Karpas-422 (cell line): ENCODE measurements at regions not wholly inside any gene's neighbourhood (a gene's known extent, or its start where the extent isn't known, plus 50 kb on each side); places are given as distances from the start of the nearest gene placed in this dataset.

Experiments used
- DNase-seq: peaks from one replicate; pipeline ENCODE4 v3.0.0-alpha.2; 2015
- H2AFZ ChIP-seq: fragments of 200-600 bp; sonication (generic); 2 replicates; pipeline ENCODE4 v1.6.1; 2014; ENCODE audit warnings: antibody characterized with exemption, low read length, mixed read lengths
- H3K27ac ChIP-seq: fragments of 200-600 bp; sonication (generic); 2 replicates; pipeline ENCODE4 v1.5.1; 2014; ENCODE audit warnings: mild to moderate bottlenecking, low read length, moderate library complexity
- H3K27me3 ChIP-seq: fragments of 200-600 bp; sonication (generic); 2 replicates; pipeline ENCODE4 v1.6.1; 2014; ENCODE audit warnings: low read length, mixed read lengths
- H3K36me3 ChIP-seq: fragments of 200-600 bp; sonication (generic); 2 replicates; pipeline ENCODE4 v1.6.1; 2014; ENCODE audit warnings: low read length, mixed read lengths; ENCODE audit not compliant: insufficient read depth
- H3K4me1 ChIP-seq: fragments of 200-600 bp; sonication (generic); 2 replicates; pipeline ENCODE4 v1.6.1; 2014; ENCODE audit warnings: mild to moderate bottlenecking, low read length, mixed read lengths
- H3K4me2 ChIP-seq: fragments of 200-600 bp; sonication (generic); 2 replicates; pipeline ENCODE4 v1.6.1; 2014; ENCODE audit warnings: low read length, low read depth, mild to moderate bottlenecking; ENCODE audit not compliant: poor library complexity, severe bottlenecking
- H3K4me3 ChIP-seq: fragments of 200-600 bp; sonication (generic); 2 replicates; pipeline ENCODE4 v1.5.1; 2014; ENCODE audit warnings: mild to moderate bottlenecking, antibody characterized with exemption, low read length, mixed read lengths
- H3K79me2 ChIP-seq: fragments of 200-600 bp; sonication (generic); 2 replicates; pipeline ENCODE4 v1.6.1; 2014; ENCODE audit warnings: mild to moderate bottlenecking, low read length, mixed read lengths
- H3K9ac ChIP-seq: fragments of 200-600 bp; sonication (generic); 2 replicates; pipeline ENCODE4 v1.6.0; 2014; ENCODE audit warnings: low read length
- H3K9me2 ChIP-seq: fragments of 200-600 bp; sonication (generic), shearing (Covaris generic); replicated peaks from 2 replicates; pipeline ENCODE4 v1.6.0; 2014; ENCODE audit warnings: mild to moderate bottlenecking, low read length, moderate library complexity; ENCODE audit not compliant: insufficient read depth
- H3K9me3 ChIP-seq: fragments of 300-700, 200-600 bp; sonication (generic); 2 replicates; pipeline ENCODE4 v1.6.1; 2014; ENCODE audit warnings: low read length, mixed read lengths
- H4K20me1 ChIP-seq: fragments of 200-600 bp; sonication (generic); 2 replicates; pipeline ENCODE4 v1.6.1; 2014; ENCODE audit warnings: mild to moderate bottlenecking, antibody characterized with exemption, low read length, low read depth; ENCODE audit not compliant: insufficient read depth

DNA sequence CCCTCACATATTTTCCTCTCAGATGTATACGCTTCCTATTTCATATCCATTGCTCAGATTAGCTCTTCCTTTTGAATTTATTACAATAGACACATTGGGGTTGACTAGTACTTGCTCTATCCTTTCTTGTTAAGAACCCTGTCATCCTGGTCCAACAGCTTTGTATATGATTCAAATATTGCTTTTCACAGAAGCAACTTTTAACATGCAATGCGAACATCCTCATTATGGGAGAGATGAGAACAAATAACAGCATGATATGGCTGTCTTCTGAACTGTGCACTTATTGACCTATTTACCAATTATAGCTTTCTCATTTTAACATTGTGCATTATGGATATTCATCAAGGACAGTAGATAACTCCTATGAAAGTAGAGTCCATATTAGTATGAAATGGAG lies 510.8 kb downstream of the PTPRC start:
- no peaks in the 10 kb centered on the region for H3K9me3 ChIP-seq
- H3K9me2 ChIP-seq: no peaks in the 10 kb centered on the region
- H3K4me3 ChIP-seq: no peak overlapping the region
- no peak overlapping the region for H2AFZ ChIP-seq
- no peaks in the 10 kb centered on the region for H3K79me2 ChIP-seq
- H3K36me3 ChIP-seq: no peaks in the 10 kb centered on the region
- H4K20me1 ChIP-seq: no peaks in the 10 kb centered on the region
- peaks cover 21% of the 10 kb centered on the region for H3K4me1 ChIP-seq
- no peak overlapping the region for H3K4me2 ChIP-seq
- no peak overlapping the region for H3K9ac ChIP-seq
- H3K27ac ChIP-seq: no peak overlapping the region
- DNase-seq: no peak
- no peaks in the 10 kb centered on the region for H3K27me3 ChIP-seq

DNA sequence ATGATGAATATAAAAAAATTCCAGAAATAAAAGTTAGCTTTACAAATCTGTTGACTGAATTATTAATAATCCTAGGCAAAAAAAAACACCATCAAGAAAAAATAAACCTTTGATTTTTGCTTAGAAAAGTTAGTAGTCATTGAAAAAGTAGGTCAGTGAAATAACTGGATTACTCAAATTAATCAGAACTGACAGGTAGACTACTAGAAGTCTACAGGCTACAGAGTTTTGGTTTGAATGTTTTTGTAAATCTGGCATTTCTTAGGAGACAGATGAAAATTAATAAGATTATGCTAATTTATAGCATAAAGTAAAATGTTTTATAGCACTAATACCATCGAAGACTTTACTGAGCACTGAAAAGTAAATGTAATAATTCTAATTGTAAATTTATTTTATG lies 511.9 kb downstream of the PTPRC start:
- Histone ChIP-seq H3K27ac (no peak overlapping the region), H3K4me3 (no peak overlapping the region), H2AFZ (no peak overlapping the region), H3K27me3 (no peaks in the 10 kb centered on the region), H3K9ac (no peak overlapping the region), H3K4me1 (peaks cover 21% of the 10 kb centered on the region), H3K9me2 (no peaks in the 10 kb centered on the region), H3K4me2 (peak overlapping the region; percentile 37), H3K9me3 (no peaks in the 10 kb centered on the region), H3K36me3 (no peaks in the 10 kb centered on the region), H4K20me1 (no peaks in the 10 kb centered on the region), H3K79me2 (no peaks in the 10 kb centered on the region)
- DNase-seq: no peak

DNA sequence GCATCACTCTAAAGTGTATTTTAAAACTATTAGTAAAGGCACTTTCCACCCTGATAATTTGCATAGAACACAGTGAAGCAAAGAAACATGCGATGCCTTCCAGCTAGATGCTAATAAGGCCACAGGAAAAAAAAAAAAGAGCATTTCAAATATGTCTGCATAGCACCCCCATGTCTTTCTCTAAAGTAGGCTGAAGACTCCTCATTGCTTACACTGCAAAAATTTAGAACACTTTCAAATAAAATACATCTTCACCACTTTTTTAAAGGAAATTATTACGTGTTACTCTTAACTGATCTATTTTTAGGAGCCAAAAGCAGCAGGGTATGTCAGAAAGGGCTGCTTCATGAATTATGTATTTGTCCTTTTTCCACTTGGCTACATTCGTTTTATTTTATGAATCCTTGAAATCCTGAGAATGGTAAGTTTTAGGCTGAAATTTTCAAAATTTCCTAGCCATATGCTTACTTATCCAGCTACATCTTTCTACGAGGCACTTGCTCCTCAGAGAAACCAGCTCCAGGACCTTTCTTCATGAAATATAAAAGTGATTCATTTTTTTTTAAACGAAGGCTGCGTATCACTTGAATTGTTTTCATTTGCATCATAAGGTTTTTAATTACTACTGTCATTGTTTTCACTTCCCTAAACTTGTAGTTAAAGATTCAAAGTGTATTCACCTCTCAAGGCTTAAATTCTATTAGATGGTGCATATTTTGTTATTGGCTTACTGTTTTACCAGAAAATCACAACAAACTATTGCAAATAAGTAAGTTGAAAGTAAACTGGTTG lies 513.0 kb downstream of the PTPRC start:
- DNase-seq: no peak
- Histone ChIP-seq H3K9ac (no peak overlapping the region), H3K9me2 (no peaks in the 10 kb centered on the region), H3K79me2 (no peaks in the 10 kb centered on the region), H3K9me3 (no peaks in the 10 kb centered on the region), H3K27me3 (no peaks in the 10 kb centered on the region), H2AFZ (no peak overlapping the region), H4K20me1 (no peaks in the 10 kb centered on the region), H3K4me3 (0 out of 2 replicates have a peak overlapping the region, but pooled peaks have one; percentile 3), H3K27ac (no peak overlapping the region), H3K36me3 (no peaks in the 10 kb centered on the region), H3K4me1 (peaks cover 21% of the 10 kb centered on the region), H3K4me2 (peak overlapping the region; percentile 37)

DNA sequence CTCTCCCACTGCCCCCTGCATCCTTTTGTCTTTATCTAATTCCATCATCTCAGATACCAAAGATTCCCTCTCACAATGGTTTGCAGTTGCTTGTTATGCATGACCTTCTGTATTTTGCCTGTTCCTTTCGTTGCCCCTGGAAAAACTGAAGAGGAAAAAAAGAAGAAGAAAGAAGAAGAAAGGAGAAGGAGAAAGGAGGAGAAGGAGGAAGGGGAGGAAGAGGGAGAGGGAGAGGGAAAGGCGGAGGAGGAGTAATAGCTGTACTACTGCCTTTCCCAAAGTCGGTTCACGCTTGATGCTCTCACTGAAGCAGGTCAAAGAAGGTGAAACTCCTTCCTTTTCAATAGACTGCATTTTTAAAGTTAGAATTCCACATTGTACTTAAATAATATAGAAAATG lies 513.8 kb downstream of the PTPRC start:
- H2AFZ ChIP-seq: no peak overlapping the region

DNA sequence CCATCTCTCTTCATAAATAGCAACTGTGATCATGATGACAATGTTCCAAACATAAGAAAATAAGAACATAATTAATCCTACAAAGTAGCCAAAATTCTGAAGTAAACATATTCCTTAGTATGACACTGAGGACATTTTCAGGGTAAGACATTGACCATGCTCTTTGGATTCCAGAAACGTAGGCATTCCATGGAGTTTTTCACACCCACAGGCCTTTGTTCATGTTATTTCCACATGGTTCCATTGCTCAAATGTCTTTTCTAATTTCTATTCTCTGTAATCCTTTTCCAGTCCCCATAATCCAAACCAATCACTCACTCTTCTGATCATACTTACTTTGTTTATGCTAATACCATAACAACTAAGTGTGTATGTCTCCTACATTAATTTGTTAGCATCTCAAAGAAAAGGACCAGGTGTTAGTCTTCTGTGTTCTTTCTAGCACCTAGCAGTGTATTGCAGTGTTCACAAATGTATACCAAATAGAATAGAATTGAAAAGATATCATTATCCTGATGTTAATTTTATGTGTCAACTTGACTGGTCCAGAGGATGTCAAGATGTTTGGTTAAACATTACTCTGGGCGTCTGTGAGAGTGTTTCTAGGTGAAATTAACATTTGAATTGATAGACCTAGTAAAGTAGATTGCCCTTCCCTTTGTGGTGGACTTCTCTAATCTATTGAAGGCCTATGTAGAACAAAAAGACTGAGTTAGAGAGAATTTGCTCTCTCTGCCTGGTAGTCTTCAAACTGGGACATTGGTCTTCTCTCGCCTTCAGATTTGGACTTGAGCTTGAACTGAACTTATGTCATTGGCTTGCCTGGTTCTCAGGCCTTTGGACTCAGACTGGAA lies 516.6 kb downstream of the PTPRC start:
- Histone ChIP-seq H4K20me1 (no peaks in the 10 kb centered on the region), H3K9me3 (no peaks in the 10 kb centered on the region), H3K4me1 (peaks cover 21% of the 10 kb centered on the region), H3K4me3 (no peak overlapping the region), H3K9me2 (no peaks in the 10 kb centered on the region), H2AFZ (no peak overlapping the region), H3K9ac (no peak overlapping the region), H3K36me3 (no peaks in the 10 kb centered on the region), H3K27me3 (no peaks in the 10 kb centered on the region), H3K27ac (no peak overlapping the region), H3K79me2 (no peaks in the 10 kb centered on the region), H3K4me2 (no peak overlapping the region)
- no peak for DNase-seq

More for the DNA sequence above, 513.8 kb downstream of the PTPRC start:
- Histone ChIP-seq H3K4me1 (peaks cover 21% of the 10 kb centered on the region), H3K9me3 (no peaks in the 10 kb centered on the region), H3K27me3 (no peaks in the 10 kb centered on the region), H3K79me2 (no peaks in the 10 kb centered on the region), H3K4me2 (peak overlapping the region; percentile 37), H3K4me3 (no peak overlapping the region), H3K9me2 (no peaks in the 10 kb centered on the region), H3K36me3 (no peaks in the 10 kb centered on the region), H3K9ac (no peak overlapping the region), H4K20me1 (no peaks in the 10 kb centered on the region), H3K27ac (no peak overlapping the region)
- no peak for DNase-seq

DNA sequence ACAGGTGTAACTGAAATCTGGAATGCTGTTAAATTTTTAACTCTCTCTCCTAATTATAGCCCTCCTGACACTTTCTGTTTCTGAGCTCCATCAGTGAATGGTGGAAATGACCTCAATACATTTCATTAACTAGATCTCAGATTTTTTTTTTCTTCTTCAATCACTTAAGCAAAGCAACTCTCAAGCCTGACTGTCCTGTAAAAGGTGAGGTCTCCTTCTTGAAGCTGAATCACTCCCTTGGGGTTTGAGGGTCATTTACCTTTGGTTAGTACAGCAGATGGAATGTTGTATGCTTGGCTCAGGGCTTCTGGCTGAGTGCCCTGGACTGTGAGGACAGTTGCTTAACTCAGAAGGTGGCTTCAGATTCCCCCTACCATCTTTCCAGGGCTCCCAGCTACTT lies 518.7 kb downstream of the PTPRC start:
- no peaks in the 10 kb centered on the region for H3K9me3 ChIP-seq
- H3K9ac ChIP-seq: no peak overlapping the region
- H3K9me2 ChIP-seq: no peaks in the 10 kb centered on the region
- no peaks in the 10 kb centered on the region for H3K79me2 ChIP-seq
- H3K27me3 ChIP-seq: no peaks in the 10 kb centered on the region
- no peak overlapping the region for H3K4me3 ChIP-seq
- no peak overlapping the region for H3K27ac ChIP-seq
- no peak overlapping the region for H2AFZ ChIP-seq
- no peak overlapping the region for H3K4me2 ChIP-seq
- no peaks in the 10 kb centered on the region for H3K36me3 ChIP-seq
- no peaks in the 10 kb centered on the region for H4K20me1 ChIP-seq
- H3K4me1 ChIP-seq: peaks cover 5% of the 10 kb centered on the region
- DNase-seq: no peak

DNA sequence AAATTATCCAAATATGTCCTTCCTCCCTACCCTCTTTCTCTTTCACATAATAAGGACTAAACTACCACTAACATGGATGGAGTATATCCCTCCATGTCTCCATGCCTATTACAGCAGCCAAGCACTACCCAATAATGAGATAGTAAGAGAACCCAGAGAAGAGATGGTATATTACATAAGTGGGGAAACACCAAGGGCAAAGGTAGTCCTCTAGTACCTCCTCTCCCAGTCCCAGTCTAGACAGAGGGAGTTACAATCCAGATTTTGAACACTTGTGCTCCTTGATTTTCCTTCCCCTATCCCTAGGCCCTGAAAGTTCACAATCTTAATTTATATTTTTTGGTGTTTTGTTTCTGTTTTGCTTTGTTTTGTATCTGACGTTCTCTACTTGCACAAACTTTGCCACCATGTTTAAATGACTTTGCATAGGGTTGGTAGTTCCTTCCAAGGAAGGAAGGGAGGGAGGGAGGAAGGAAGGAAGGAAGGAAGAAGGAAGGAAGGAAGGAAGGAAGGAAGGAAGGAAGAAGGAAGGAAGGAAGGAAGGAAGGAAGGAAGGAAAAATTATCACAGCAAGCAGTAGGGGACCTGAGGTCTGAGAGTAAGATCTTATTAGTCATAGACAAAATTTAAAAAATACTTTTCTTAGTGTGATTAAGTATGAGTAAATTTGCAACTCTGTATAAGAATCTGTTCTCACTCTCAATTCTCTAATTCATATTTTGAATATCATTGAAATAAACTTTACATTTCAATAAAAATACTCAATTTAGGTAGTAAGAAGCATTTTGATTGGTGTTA lies 521.9 kb downstream of the PTPRC start:
- Histone ChIP-seq H3K79me2 (no peaks in the 10 kb centered on the region), H3K27me3 (no peaks in the 10 kb centered on the region), H3K9me2 (no peaks in the 10 kb centered on the region), H4K20me1 (no peaks in the 10 kb centered on the region), H3K9ac (no peak overlapping the region), H3K9me3 (no peaks in the 10 kb centered on the region), H3K4me3 (no peak overlapping the region), H3K27ac (no peak overlapping the region), H3K4me1 (no peaks in the 10 kb centered on the region; the same call in 1 of the 2 replicates), H2AFZ (no peak overlapping the region), H3K36me3 (no peaks in the 10 kb centered on the region), H3K4me2 (no peak overlapping the region)
- no peak for DNase-seq

DNA sequence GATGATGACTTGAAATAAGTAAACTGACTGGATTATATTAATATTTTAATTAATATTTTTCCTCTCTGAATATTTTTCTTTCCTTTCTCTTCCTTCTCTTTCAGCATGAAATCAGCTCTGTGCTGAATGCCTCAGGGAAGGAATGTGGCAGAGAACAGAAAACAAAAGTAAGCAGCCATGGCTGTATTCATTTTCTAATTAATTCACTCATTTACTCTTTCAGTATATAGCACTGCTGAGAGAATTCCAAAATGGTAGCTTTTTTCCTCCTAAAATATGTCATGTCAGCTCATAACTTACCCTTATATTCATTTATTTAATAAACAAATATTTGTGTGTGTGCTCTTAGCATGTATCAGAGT lies 522.5 kb downstream of the PTPRC start:
- Histone ChIP-seq H3K36me3 (no peaks in the 10 kb centered on the region), H3K79me2 (no peaks in the 10 kb centered on the region), H3K9me2 (no peaks in the 10 kb centered on the region), H3K27ac (no peak overlapping the region), H4K20me1 (no peaks in the 10 kb centered on the region), H3K9ac (no peak overlapping the region), H3K4me3 (no peak overlapping the region), H3K4me1 (no peaks in the 10 kb centered on the region; the same call in 1 of the 2 replicates), H3K27me3 (no peaks in the 10 kb centered on the region), H2AFZ (no peak overlapping the region), H3K4me2 (no peak overlapping the region), H3K9me3 (no peaks in the 10 kb centered on the region)
- DNase-seq: no peak
